IMR-90 (cell line): ENCODE measurements at regions not wholly inside any gene's neighbourhood (a gene's known extent, or its start where the extent isn't known, plus 50 kb on each side); places are given as distances from the start of the nearest gene placed in this dataset.
A peak's percentile ranks its signal among the peaks of the same experiment; 100 is the strongest.

ENCODE experiments used
- ATAC-seq: fragments of 200-7000 bp; cut with Tn5 transposase; 2 replicates; pipeline ENCODE4 v1.9.1; 2020; ENCODE audit warnings: low read depth, mild to moderate bottlenecking, moderate library complexity
- BruUV-seq: library from RNA; stranded (reverse); fragments of 400-500 nt; replicated peaks from 2 replicates; lab custom pipeline; 2021; lab: Mats Ljungman, UMichigan
- CTCF ChIA-PET: fragments of 300-600 bp; formaldehyde crosslinking; extraction: SDS; loops from one replicate; lab custom pipeline; 2021; ENCODE audit warnings: antibody characterized with exemption; lab: Yijun Ruan, JAX
- POLR2A ChIA-PET: fragments of 300-600 bp; sonication (Branson Sonifier 250); formaldehyde crosslinking; loops from one replicate; lab custom pipeline; 2022; ENCODE audit warnings: antibody characterized with exemption; ENCODE audit not compliant: unreplicated experiment; lab: Charles Lee
- DNase-seq: peaks from one replicate; pipeline ENCODE4 v3.0.0; 2013
- H2AFZ ChIP-seq: replicated peaks from 2 replicates; pipeline ENCODE3; 2013; ENCODE audit warnings: low read length, mild to moderate bottlenecking; ENCODE audit not compliant: poor library complexity
- H2AK5ac ChIP-seq: 2 replicates; pipeline ENCODE4 v1.6.1; 2013; ENCODE audit warnings: low read depth, low read length, inconsistent platforms
- H2AK9ac ChIP-seq: replicated peaks from 2 replicates; pipeline ENCODE3; 2013; ENCODE audit warnings: mild to moderate bottlenecking, low read depth, low read length, moderate library complexity; ENCODE audit not compliant: poor library complexity
- H2BK120ac ChIP-seq: 2 replicates; pipeline ENCODE4 v1.6.1; 2013; ENCODE audit warnings: low read depth, low read length, inconsistent platforms
- H2BK15ac ChIP-seq: 3 replicates; pipeline ENCODE4 v1.6.1; 2013; ENCODE audit warnings: low read depth, low read length, inconsistent platforms
- H2BK20ac ChIP-seq: 2 replicates; pipeline ENCODE4 v1.6.1; 2013; ENCODE audit warnings: low read depth, mild to moderate bottlenecking, inconsistent platforms, low read length, moderate library complexity
- H2BK5ac ChIP-seq: 2 replicates; pipeline ENCODE4 v1.6.1; 2013; ENCODE audit warnings: mild to moderate bottlenecking, low read depth, low read length, inconsistent platforms; ENCODE audit not compliant: poor library complexity, severe bottlenecking
- H3K14ac ChIP-seq: replicated peaks from 2 replicates; pipeline ENCODE4 v1.6.1; 2013; ENCODE audit warnings: low read depth, low read length, inconsistent platforms
- H3K18ac ChIP-seq: 2 replicates; pipeline ENCODE4 v1.6.1; 2013; ENCODE audit warnings: low read depth, low read length, control low read depth
- H3K23ac ChIP-seq: 2 replicates; pipeline ENCODE4 v1.6.1; 2013; ENCODE audit warnings: low read depth, low read length, inconsistent platforms
- H3K27ac ChIP-seq: 2 replicates; pipeline ENCODE4 v1.5.1; 2013; ENCODE audit warnings: mild to moderate bottlenecking, control low read depth, low read length; ENCODE audit not compliant: insufficient read depth
- H3K27me3 ChIP-seq: 2 replicates; pipeline ENCODE4 v1.6.1; 2013; ENCODE audit warnings: low read length; ENCODE audit not compliant: control insufficient read depth, insufficient read depth
- H3K36me3 ChIP-seq: 2 replicates; pipeline ENCODE4 v1.6.1; 2013; ENCODE audit warnings: low read length, mixed read lengths; ENCODE audit not compliant: control insufficient read depth, insufficient read depth
- H3K4ac ChIP-seq: 2 replicates; pipeline ENCODE4 v1.6.1; 2013; ENCODE audit warnings: low read depth, low read length, inconsistent platforms
- H3K4me1 ChIP-seq: 2 replicates; pipeline ENCODE4 v1.6.1; 2013; ENCODE audit warnings: low read length, mixed read lengths; ENCODE audit not compliant: control insufficient read depth, insufficient read depth
- H3K4me2 ChIP-seq: 2 replicates; pipeline ENCODE4 v1.6.1; 2013; ENCODE audit warnings: low read depth, mild to moderate bottlenecking, control low read depth, low read length, moderate library complexity
- H3K4me3 ChIP-seq: 2 replicates; pipeline ENCODE4 v1.5.1; 2013; ENCODE audit warnings: low read depth, mild to moderate bottlenecking, control low read depth, low read length, moderate library complexity; ENCODE audit not compliant: insufficient read depth
- H3K56ac ChIP-seq: 2 replicates; pipeline ENCODE4 v1.6.1; 2013; ENCODE audit warnings: low read length, inconsistent platforms; ENCODE audit not compliant: insufficient read depth; ENCODE audit errors: extremely low read depth
- H3K79me1 ChIP-seq, 2 experiments: 2 replicates each; pipeline ENCODE4 v1.6.1; 2013; ENCODE audit warnings: low read length in 2 of 2, inconsistent platforms in 1 of 2, low read depth in 1 of 2
- H3K9ac ChIP-seq: 2 replicates; pipeline ENCODE4 v1.6.1; 2013; ENCODE audit warnings: low read depth, low read length, control low read depth
- H3K9me1 ChIP-seq: 2 replicates; pipeline ENCODE4 v1.6.1; 2013; ENCODE audit warnings: low read length, inconsistent platforms; ENCODE audit not compliant: insufficient read depth
- H3K9me3 ChIP-seq: 2 replicates; pipeline ENCODE4 v1.6.1; 2013; ENCODE audit warnings: low read length; ENCODE audit not compliant: control insufficient read depth, insufficient read depth
- H4K20me1 ChIP-seq: 2 replicates; pipeline ENCODE4 v1.6.1; 2013; ENCODE audit warnings: low read length, inconsistent platforms; ENCODE audit not compliant: insufficient read depth
- H4K5ac ChIP-seq: 2 replicates; pipeline ENCODE4 v1.6.1; 2013; ENCODE audit warnings: mild to moderate bottlenecking, low read depth, low read length, control low read depth
- H4K8ac ChIP-seq, 2 experiments: 2 replicates each; pipeline ENCODE4 v1.6.1; 2013; ENCODE audit warnings: low read depth in 2 of 2, low read length in 2 of 2, control low read depth in 1 of 2, inconsistent platforms in 1 of 2
- H4K91ac ChIP-seq: 2 replicates; pipeline ENCODE4 v1.6.1; 2013; ENCODE audit warnings: low read depth, low read length, inconsistent platforms; ENCODE audit not compliant: insufficient read depth
- MAFK ChIP-seq: IDR thresholded peaks from 2 replicates; pipeline ENCODE4 v1.6.1; 2012; ENCODE audit warnings: low read depth, low read length, improper control_type of control experiment
- RCOR1 ChIP-seq: IDR thresholded peaks from 2 replicates; pipeline ENCODE4 v1.6.1; 2012; ENCODE audit warnings: mild to moderate bottlenecking, low read length, improper control_type of control experiment; ENCODE audit not compliant: insufficient replicate concordance
- WGBS, 2 experiments: methylation state at CpG; one replicate each; pipeline versions ENCODE4 v1.1.5 to v1.1.7; 2013; ENCODE audit warnings: missing lambda C conversion rate in 2 of 2; ENCODE audit not compliant: insufficient read length in 1 of 2; ENCODE audit errors: extremely low coverage in 2 of 2; 5-methylcytosine and 5-hydroxymethylcytosine counted together
- dilution Hi-C: fragments of 300-500 bp; cut with HindIII; formaldehyde crosslinking; loops from one replicate; pipeline ENCODE4 v1.14.3; 2018; ENCODE audit warnings: low sequenced_read_pairs; ENCODE audit not compliant: unreplicated experiment
- in situ Hi-C: fragments of 300-500 bp; cut with MboI; formaldehyde crosslinking; loops from 3 replicates; pipeline ENCODE4 v1.14.3; 2019; ENCODE audit warnings: low sequenced_read_pairs, inconsistent platforms, mixed read lengths
- intact Hi-C: fragments of 100-400 bp; cut with micrococcal nuclease; formaldehyde crosslinking; loops from 2 replicates; pipeline ENCODE4 v1.10.0; 2022

DNA sequence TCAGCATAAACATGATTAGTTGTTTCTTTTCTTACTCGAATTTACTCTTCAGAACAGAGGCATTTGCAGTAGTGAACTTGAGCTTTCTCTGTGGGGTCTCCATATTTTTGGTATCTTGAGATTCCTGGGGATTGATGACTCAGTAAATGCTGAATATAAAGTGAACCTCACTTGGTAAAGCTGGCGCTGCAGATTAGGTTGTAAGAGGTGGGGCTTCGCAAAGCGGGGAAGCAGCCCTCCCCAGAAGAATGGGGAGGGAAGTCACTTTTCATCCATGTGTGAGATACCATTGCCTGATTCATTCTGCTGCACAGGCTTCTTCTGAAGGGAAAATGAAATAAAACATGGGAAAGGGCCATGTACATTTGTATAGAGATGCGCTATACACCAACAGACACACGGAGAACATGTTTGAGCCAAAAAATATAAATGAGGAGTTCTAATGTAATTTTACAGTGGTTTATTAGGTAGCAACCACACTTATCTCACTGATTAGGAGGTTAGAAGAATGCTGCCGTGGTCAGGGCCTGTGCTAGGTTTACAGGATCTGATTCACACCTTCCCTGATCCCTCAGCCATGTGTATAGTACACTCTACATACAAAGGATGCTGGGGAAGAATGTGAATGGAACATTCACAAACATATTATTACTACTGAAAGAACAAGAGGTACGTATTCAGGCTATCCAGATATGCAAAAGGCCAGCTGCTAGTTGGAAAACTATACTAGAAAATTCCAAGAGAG is 63.5 kb downstream of the DNTTIP2 start:
- H3K18ac ChIP-seq: no peak overlapping the region
- 0 out of 2 replicates have a peak, but pooled peaks cover 3% of the 10 kb centered on the region for H4K20me1 ChIP-seq
- peak overlapping the region; percentile 41; the same call in 1 of the 2 replicates for H2AK5ac ChIP-seq
- no peaks in the 10 kb centered on the region for H3K27me3 ChIP-seq
- ATAC-seq: no peak
- WGBS, 2 experiments: no CpG with 5 or more reads among the region's 8 CpGs
- peak overlapping the region in 1 of 2 experiments; percentile 12; a peak in 1 of 4 replicates for H4K8ac ChIP-seq
- BruUV-seq: no TSS peak
- no peak overlapping the region for H2AK9ac ChIP-seq
- intact Hi-C loops: no loop called here
- no peak overlapping the region for H3K27ac ChIP-seq
- peak overlapping the region; percentile 58 for H2BK120ac ChIP-seq
- 0 out of 2 replicates have a peak overlapping the region, but pooled peaks have one; percentile 10 for H3K9ac ChIP-seq
- 0 out of 2 replicates have a peak overlapping the region, but pooled peaks have one; percentile 1 for H3K14ac ChIP-seq
- CTCF ChIA-PET: interaction anchor here (1.0 to 3.4 kb wide), 9 partner anchors 9 to 187 kb away, joined by 3 to 38 read pairs (median 6); no protein-coding TSS in a partner anchor
- TF ChIP-seq RCOR1 (no peak), MAFK (0 out of 2 replicates have a peak, but pooled peaks have one; percentile 6)
- peaks cover 10% of the 10 kb centered on the region for H3K4me1 ChIP-seq
- H4K5ac ChIP-seq: no peak overlapping the region
- dilution Hi-C loops: no loop called here
- in situ Hi-C loops: loop anchor here (5.0 kb wide), 1 partner anchor 178 kb away; no protein-coding TSS in a partner anchor
- peak; percentile 19 for DNase-seq
- H3K9me1 ChIP-seq: peaks cover 12% of the 10 kb centered on the region
- H3K4me2 ChIP-seq: no peak overlapping the region
- H3K79me1 ChIP-seq: peaks cover 0 to 11% of the 10 kb centered on the region in 2 experiments; a peak in 1 of 4 replicates
- H2BK5ac ChIP-seq: no peak overlapping the region
- peak overlapping the region; percentile 8; the same call in 1 of the 2 replicates for H3K23ac ChIP-seq
- no peak overlapping the region for H2AFZ ChIP-seq
- no peaks in the 10 kb centered on the region for H3K9me3 ChIP-seq
- POLR2A ChIA-PET: no interaction called here
- no peak overlapping the region for H4K91ac ChIP-seq
- H3K4me3 ChIP-seq: no peak overlapping the region
- peak overlapping the region; percentile 8; the same call in 1 of the 2 replicates for H2BK20ac ChIP-seq
- no peak overlapping the region for H3K56ac ChIP-seq
- no peak overlapping the region for H2BK15ac ChIP-seq
- peak overlapping the region; percentile 32; the same call in 1 of the 2 replicates for H3K4ac ChIP-seq
- H3K36me3 ChIP-seq: no peaks in the 10 kb centered on the region
